ENCODE measurements at regions not wholly inside any gene's neighbourhood (a gene's known extent, or its start where the extent isn't known, plus 50 kb on each side); places are given as distances from the start of the nearest gene placed in this dataset.
"Not testable (repeated sequence)": the region's sequence is repeated elsewhere in the genome, so short reads cannot be mapped to it uniquely, and the experiment has no call there.

GRCh38 chr4:10388146-10388545 is 69.1 kb downstream of the ZNF518B start:
- not testable (repeated sequence) for H3K4me3 ChIP-seq (ENCODE audit: low read length); H3K27ac ChIP-seq (ENCODE audit: low read depth, low read length); H3K4me1 ChIP-seq (ENCODE audit: control insufficient read depth, insufficient read depth, low read length); H3K27me3 ChIP-seq (ENCODE audit: control insufficient read depth, insufficient read depth, low read length); H3K36me3 ChIP-seq (ENCODE audit: control insufficient read depth, insufficient read depth, low read length); H3K9ac ChIP-seq (ENCODE audit: low read length)

GRCh38 chr4:10385994-10386394 is 71.2 kb downstream of the ZNF518B start:
- no peaks in the 10 kb centered on the region for H3K27me3 ChIP-seq (ENCODE audit: control insufficient read depth, insufficient read depth, low read length)
- H3K36me3 ChIP-seq (ENCODE audit: control insufficient read depth, insufficient read depth, low read length): no peaks in the 10 kb centered on the region
- no peaks in the 10 kb centered on the region for H3K4me1 ChIP-seq (ENCODE audit: control insufficient read depth, insufficient read depth, low read length)
- no peak overlapping the region for H3K27ac ChIP-seq (ENCODE audit: low read depth, low read length)
- H3K9ac ChIP-seq (ENCODE audit: low read length): no peak overlapping the region
- no peak overlapping the region for H3K4me3 ChIP-seq (ENCODE audit: low read length)

GRCh38 chr4:10384974-10385373 is 72.3 kb downstream of the ZNF518B start:
- no peaks in the 10 kb centered on the region for H3K36me3 ChIP-seq (ENCODE audit: control insufficient read depth, insufficient read depth, low read length)
- no peak overlapping the region for H3K4me3 ChIP-seq (ENCODE audit: low read length)
- no peak overlapping the region for H3K9ac ChIP-seq (ENCODE audit: low read length)
- no peaks in the 10 kb centered on the region for H3K4me1 ChIP-seq (ENCODE audit: control insufficient read depth, insufficient read depth, low read length)
- no peak overlapping the region for H3K27ac ChIP-seq (ENCODE audit: low read depth, low read length)
- H3K27me3 ChIP-seq (ENCODE audit: control insufficient read depth, insufficient read depth, low read length): no peaks in the 10 kb centered on the region

- Histone ChIP-seq H3K27ac (ENCODE audit: low read depth, low read length) (no peak overlapping the region), H3K4me1 (ENCODE audit: control insufficient read depth, insufficient read depth, low read length) (no peaks in the 10 kb centered on the region), H3K4me3 (ENCODE audit: low read length) (no peak overlapping the region), H3K36me3 (ENCODE audit: control insufficient read depth, insufficient read depth, low read length) (no peaks in the 10 kb centered on the region), H3K27me3 (ENCODE audit: control insufficient read depth, insufficient read depth, low read length) (no peaks in the 10 kb centered on the region), H3K9ac (ENCODE audit: low read length) (no peak overlapping the region)
Measured at GRCh38 chr4:10383417-10383816, 73.8 kb downstream of the ZNF518B start.

- H3K9ac ChIP-seq (ENCODE audit: low read length); H3K27ac ChIP-seq (ENCODE audit: low read depth, low read length); H3K4me3 ChIP-seq (ENCODE audit: low read length); H3K27me3 ChIP-seq (ENCODE audit: control insufficient read depth, insufficient read depth, low read length); H3K4me1 ChIP-seq (ENCODE audit: control insufficient read depth, insufficient read depth, low read length); H3K36me3 ChIP-seq (ENCODE audit: control insufficient read depth, insufficient read depth, low read length): not testable (repeated sequence)
Measured at GRCh38 chr4:10382171-10382570, 75.1 kb downstream of the ZNF518B start.

GRCh38 chr4:10381146-10381545 is 76.1 kb downstream of the ZNF518B start:
- H3K27me3 ChIP-seq (ENCODE audit: control insufficient read depth, insufficient read depth, low read length): no peaks in the 10 kb centered on the region
- no peak overlapping the region for H3K9ac ChIP-seq (ENCODE audit: low read length)
- H3K4me3 ChIP-seq (ENCODE audit: low read length): no peak overlapping the region
- H3K4me1 ChIP-seq (ENCODE audit: control insufficient read depth, insufficient read depth, low read length): no peaks in the 10 kb centered on the region
- no peaks in the 10 kb centered on the region for H3K36me3 ChIP-seq (ENCODE audit: control insufficient read depth, insufficient read depth, low read length)
- no peak overlapping the region for H3K27ac ChIP-seq (ENCODE audit: low read depth, low read length)

- Histone ChIP-seq H3K27me3 (ENCODE audit: control insufficient read depth, insufficient read depth, low read length) (no peaks in the 10 kb centered on the region), H3K4me1 (ENCODE audit: control insufficient read depth, insufficient read depth, low read length) (no peaks in the 10 kb centered on the region), H3K27ac (ENCODE audit: low read depth, low read length) (no peak overlapping the region), H3K4me3 (ENCODE audit: low read length) (no peak overlapping the region), H3K36me3 (ENCODE audit: control insufficient read depth, insufficient read depth, low read length) (no peaks in the 10 kb centered on the region), H3K9ac (ENCODE audit: low read length) (no peak overlapping the region)
Measured at GRCh38 chr4:10380735-10381134, 76.5 kb downstream of the ZNF518B start.

GRCh38 chr4:10371869-10372471 is 85.3 kb downstream of the ZNF518B start:
- Histone ChIP-seq H3K36me3 (ENCODE audit: control insufficient read depth, insufficient read depth, low read length) (no peaks in the 10 kb centered on the region), H3K27me3 (ENCODE audit: control insufficient read depth, insufficient read depth, low read length) (no peaks in the 10 kb centered on the region), H3K4me1 (ENCODE audit: control insufficient read depth, insufficient read depth, low read length) (no peaks in the 10 kb centered on the region), H3K9ac (ENCODE audit: low read length) (no peak overlapping the region), H3K27ac (ENCODE audit: low read depth, low read length) (no peak overlapping the region), H3K4me3 (ENCODE audit: low read length) (no peak overlapping the region)

- H3K4me3 ChIP-seq (ENCODE audit: low read length): no peak overlapping the region
- no peak overlapping the region for H3K27ac ChIP-seq (ENCODE audit: low read depth, low read length)
- H3K4me1 ChIP-seq (ENCODE audit: control insufficient read depth, insufficient read depth, low read length): no peaks in the 10 kb centered on the region
- H3K9ac ChIP-seq (ENCODE audit: low read length): no peak overlapping the region
- H3K36me3 ChIP-seq (ENCODE audit: control insufficient read depth, insufficient read depth, low read length): no peaks in the 10 kb centered on the region
- no peaks in the 10 kb centered on the region for H3K27me3 ChIP-seq (ENCODE audit: control insufficient read depth, insufficient read depth, low read length)
Measured at GRCh38 chr4:10371121-10371520, 86.1 kb downstream of the ZNF518B start.

GRCh38 chr4:10369517-10369916 is 87.7 kb downstream of the ZNF518B start:
- Histone ChIP-seq H3K4me3 (ENCODE audit: low read length) (no peak overlapping the region), H3K36me3 (ENCODE audit: control insufficient read depth, insufficient read depth, low read length) (no peaks in the 10 kb centered on the region), H3K27ac (ENCODE audit: low read depth, low read length) (no peak overlapping the region), H3K9ac (ENCODE audit: low read length) (no peak overlapping the region), H3K27me3 (ENCODE audit: control insufficient read depth, insufficient read depth, low read length) (no peaks in the 10 kb centered on the region), H3K4me1 (ENCODE audit: control insufficient read depth, insufficient read depth, low read length) (no peaks in the 10 kb centered on the region)

- no peak overlapping the region for H3K4me3 ChIP-seq (ENCODE audit: low read length)
- no peaks in the 10 kb centered on the region for H3K27me3 ChIP-seq (ENCODE audit: control insufficient read depth, insufficient read depth, low read length)
- no peaks in the 10 kb centered on the region for H3K4me1 ChIP-seq (ENCODE audit: control insufficient read depth, insufficient read depth, low read length)
- no peak overlapping the region for H3K27ac ChIP-seq (ENCODE audit: low read depth, low read length)
- H3K9ac ChIP-seq (ENCODE audit: low read length): no peak overlapping the region
- H3K36me3 ChIP-seq (ENCODE audit: control insufficient read depth, insufficient read depth, low read length): no peaks in the 10 kb centered on the region
Measured at GRCh38 chr4:10366628-10367027, 90.6 kb downstream of the ZNF518B start.

- Histone ChIP-seq H3K9ac (ENCODE audit: low read length) (no peak overlapping the region), H3K36me3 (ENCODE audit: control insufficient read depth, insufficient read depth, low read length) (no peaks in the 10 kb centered on the region), H3K4me3 (ENCODE audit: low read length) (no peak overlapping the region), H3K27ac (ENCODE audit: low read depth, low read length) (no peak overlapping the region), H3K27me3 (ENCODE audit: control insufficient read depth, insufficient read depth, low read length) (no peaks in the 10 kb centered on the region), H3K4me1 (ENCODE audit: control insufficient read depth, insufficient read depth, low read length) (no peaks in the 10 kb centered on the region)
Measured at GRCh38 chr4:10364194-10364593, 93.0 kb downstream of the ZNF518B start.

- no peak overlapping the region for H3K9ac ChIP-seq (ENCODE audit: low read length)
- H3K27ac ChIP-seq (ENCODE audit: low read depth, low read length): no peak overlapping the region
- no peak overlapping the region for H3K4me3 ChIP-seq (ENCODE audit: low read length)
- no peaks in the 10 kb centered on the region for H3K27me3 ChIP-seq (ENCODE audit: control insufficient read depth, insufficient read depth, low read length)
- no peaks in the 10 kb centered on the region for H3K36me3 ChIP-seq (ENCODE audit: control insufficient read depth, insufficient read depth, low read length)
- H3K4me1 ChIP-seq (ENCODE audit: control insufficient read depth, insufficient read depth, low read length): no peaks in the 10 kb centered on the region
Measured at GRCh38 chr4:10354746-10355145, 102.5 kb downstream of the ZNF518B start.

Data from rectal smooth muscle tissue (tissue), 1 donor.